CD14-positive monocyte (primary cell): ENCODE measurements at regions not wholly inside any gene's neighbourhood (a gene's known extent, or its start where the extent isn't known, plus 50 kb on each side); places are given as distances from the start of the nearest gene placed in this dataset.

Experiments
- DNase-seq, 3 donors: peaks; one replicate each; pipeline ENCODE4 v3.0.0-alpha.2; 2011 to 2022
- H2AFZ ChIP-seq: 2 replicates; pipeline ENCODE4 v1.6.0; 2012; ENCODE audit warnings: mild to moderate bottlenecking, low read depth, low read length, inconsistent platforms; ENCODE audit not compliant: insufficient read depth, poor library complexity, severe bottlenecking
- H3K27ac ChIP-seq, 2 donors: 1 replicate in 1 of 2; 2 replicates in 1 of 2; pipeline ENCODE4 v1.5.1; 2012 to 2013; ENCODE audit warnings: low read length in 2 of 2, control low read depth in 1 of 2, inconsistent platforms in 1 of 2, low read depth in 1 of 2, mild to moderate bottlenecking in 1 of 2
- H3K27me3 ChIP-seq, 2 donors: one replicate each; pipeline versions ENCODE4 v1.6.0 to v1.6.1; 2011 to 2013; ENCODE audit warnings: low read length in 2 of 2; ENCODE audit not compliant: control insufficient read depth in 2 of 2, insufficient read depth in 2 of 2
- H3K36me3 ChIP-seq, 2 donors: replicated peaks in 1 of 2; 1 replicate in 1 of 2; 2 replicates in 1 of 2; pipeline versions ENCODE4 v1.5.1 to v1.6.1; 2012 to 2013; ENCODE audit warnings: low read length in 2 of 2, control low read depth in 1 of 2, inconsistent platforms in 1 of 2, mild to moderate bottlenecking in 1 of 2; ENCODE audit not compliant: insufficient read depth in 2 of 2, control insufficient read depth in 1 of 2
- H3K4me1 ChIP-seq, 2 donors: 1 replicate in 1 of 2; 2 replicates in 1 of 2; pipeline versions ENCODE4 v1.5.1 to v1.6.1; 2012 to 2013; ENCODE audit warnings: low read length in 2 of 2, control low read depth in 1 of 2, inconsistent platforms in 1 of 2, mild to moderate bottlenecking in 1 of 2, moderate library complexity in 1 of 2; ENCODE audit not compliant: insufficient read depth in 2 of 2, control insufficient read depth in 1 of 2
- H3K4me2 ChIP-seq: replicated peaks from 2 replicates; pipeline ENCODE3; 2012; ENCODE audit warnings: low read length, moderate library complexity, mild to moderate bottlenecking; ENCODE audit not compliant: poor library complexity, severe bottlenecking; ENCODE audit errors: extremely low read depth
- H3K4me3 ChIP-seq, 3 experiments: fragments of 200-600 bp in 1 of 3; sonication (generic) in 1 of 3; replicated peaks in 1 of 3; 1 replicate in 2 of 3; 2 replicates in 1 of 3; pipeline ENCODE4 v1.5.1; 2011 to 2013; ENCODE audit warnings: low read length in 3 of 3, mild to moderate bottlenecking in 3 of 3, control low read depth in 2 of 3, low read depth in 2 of 3, inconsistent platforms in 1 of 3, moderate library complexity in 1 of 3
- H3K79me2 ChIP-seq: 2 replicates; pipeline ENCODE4 v1.6.0; 2012; ENCODE audit warnings: mild to moderate bottlenecking, control low read depth, inconsistent platforms, low read length, moderate library complexity; ENCODE audit not compliant: insufficient read depth
- H3K9ac ChIP-seq: 2 replicates; pipeline ENCODE4 v1.6.0; 2017; ENCODE audit warnings: low read length, mild to moderate bottlenecking; ENCODE audit not compliant: insufficient read depth, poor library complexity, severe bottlenecking
- H3K9me3 ChIP-seq, 2 donors: replicated peaks in 1 of 2; 1 replicate in 1 of 2; 2 replicates in 1 of 2; pipeline versions ENCODE4 v1.5.1 to v1.6.1; 2012 to 2013; ENCODE audit warnings: low read length in 2 of 2, control low read depth in 1 of 2; ENCODE audit not compliant: control insufficient read depth in 1 of 2, insufficient read depth in 1 of 2
- H4K20me1 ChIP-seq: 2 replicates; pipeline ENCODE4 v1.6.0; 2012; ENCODE audit warnings: mild to moderate bottlenecking, low read length, control low read depth, moderate library complexity; ENCODE audit not compliant: insufficient read depth
- H3K27ac Mint-ChIP-seq, 7 donors: one replicate each; pipeline ENCODE4 v1.8.0; 2020; ENCODE audit warnings: mild to moderate bottlenecking in 7 of 7, mixed read lengths in 7 of 7, moderate library complexity in 6 of 7, inconsistent platforms in 2 of 7
- H3K27me3 Mint-ChIP-seq, 3 donors: one replicate each; pipeline ENCODE4 v1.8.0; 2021 to 2022; ENCODE audit warnings: low read depth in 3 of 3, mild to moderate bottlenecking in 3 of 3, mixed read lengths in 3 of 3, moderate library complexity in 3 of 3, inconsistent platforms in 1 of 3
- H3K36me3 Mint-ChIP-seq, 2 donors: one replicate each; pipeline ENCODE4 v1.8.0; 2020; ENCODE audit warnings: mixed read lengths in 2 of 2, inconsistent platforms in 1 of 2, mild to moderate bottlenecking in 1 of 2
- H3K4me1 Mint-ChIP-seq: one replicate; pipeline ENCODE4 v1.8.0; 2020; ENCODE audit warnings: mild to moderate bottlenecking, mixed read lengths
- H3K4me3 Mint-ChIP-seq, 2 donors: one replicate each; pipeline ENCODE4 v1.8.0; 2020; ENCODE audit warnings: mild to moderate bottlenecking in 2 of 2, mixed read lengths in 2 of 2, moderate library complexity in 1 of 2
- H3K9me3 Mint-ChIP-seq, 7 donors: one replicate each; pipeline ENCODE4 v1.8.0; 2020 to 2022; ENCODE audit warnings: mixed read lengths in 7 of 7, mild to moderate bottlenecking in 6 of 7, moderate library complexity in 6 of 7, inconsistent platforms in 2 of 7
- WGBS: methylation state at CpG from one replicate; pipeline ENCODE4 v1.1.5; 2013; ENCODE audit warnings: missing lambda C conversion rate; ENCODE audit not compliant: insufficient coverage; 5-methylcytosine and 5-hydroxymethylcytosine counted together
- intact Hi-C, 2 donors: fragments of 100-400 bp; cut with micrococcal nuclease; formaldehyde crosslinking; loops; one replicate each; pipeline versions ENCODE4 v1.15.0 to v1.15.1; 2023
- TF ChIP-seq, protein P1 (sequence below): fragments of 200-600 bp; IDR thresholded peaks from one replicate; pipeline ENCODE4 v1.8.0; 2022; ENCODE audit warnings: antibody characterized with exemption, mild to moderate bottlenecking

- H4K20me1 ChIP-seq, result no peaks in the 10 kb centered on the region
- H3K36me3 ChIP-seq, result no peaks in the 10 kb centered on the region
- no peak overlapping the region for H3K4me2 ChIP-seq
- no peaks in the 10 kb centered on the region for H3K4me1 Mint-ChIP-seq
- 100% methylated on average over 1 of the region's 2 CpGs for WGBS
- H3K4me3 ChIP-seq, result no peak overlapping the region
- no peaks in the 10 kb centered on the region for H3K79me2 ChIP-seq
- no peak overlapping the region for H3K4me3 Mint-ChIP-seq
- intact Hi-C loops, result no loop called here
- no peak overlapping the region for H3K9ac ChIP-seq
- H3K27me3 ChIP-seq, result peaks cover 0 to 3% of the 10 kb centered on the region in 2 donors
- H3K9me3 ChIP-seq, result peaks cover 0 to 8% of the 10 kb centered on the region in 2 donors
- no peak overlapping the region for H3K27ac ChIP-seq
- H2AFZ ChIP-seq, result no peak overlapping the region
- no peaks in the 10 kb centered on the region for H3K4me1 ChIP-seq
- TF ChIP-seq, protein P1, sequence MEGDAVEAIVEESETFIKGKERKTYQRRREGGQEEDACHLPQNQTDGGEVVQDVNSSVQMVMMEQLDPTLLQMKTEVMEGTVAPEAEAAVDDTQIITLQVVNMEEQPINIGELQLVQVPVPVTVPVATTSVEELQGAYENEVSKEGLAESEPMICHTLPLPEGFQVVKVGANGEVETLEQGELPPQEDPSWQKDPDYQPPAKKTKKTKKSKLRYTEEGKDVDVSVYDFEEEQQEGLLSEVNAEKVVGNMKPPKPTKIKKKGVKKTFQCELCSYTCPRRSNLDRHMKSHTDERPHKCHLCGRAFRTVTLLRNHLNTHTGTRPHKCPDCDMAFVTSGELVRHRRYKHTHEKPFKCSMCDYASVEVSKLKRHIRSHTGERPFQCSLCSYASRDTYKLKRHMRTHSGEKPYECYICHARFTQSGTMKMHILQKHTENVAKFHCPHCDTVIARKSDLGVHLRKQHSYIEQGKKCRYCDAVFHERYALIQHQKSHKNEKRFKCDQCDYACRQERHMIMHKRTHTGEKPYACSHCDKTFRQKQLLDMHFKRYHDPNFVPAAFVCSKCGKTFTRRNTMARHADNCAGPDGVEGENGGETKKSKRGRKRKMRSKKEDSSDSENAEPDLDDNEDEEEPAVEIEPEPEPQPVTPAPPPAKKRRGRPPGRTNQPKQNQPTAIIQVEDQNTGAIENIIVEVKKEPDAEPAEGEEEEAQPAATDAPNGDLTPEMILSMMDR, result no peak
- H3K36me3 Mint-ChIP-seq, result no peaks in the 10 kb centered on the region
- no peak overlapping the region for H3K27ac Mint-ChIP-seq
- peaks cover 6 to 16% (median 9%) of the 10 kb centered on the region in 7 donors for H3K9me3 Mint-ChIP-seq
- peaks cover 5 to 10% (median 9%) of the 10 kb centered on the region in 3 donors for H3K27me3 Mint-ChIP-seq
- no peak for DNase-seq
Observed at GRCh38 chr9:109834855-109835254, 54.9 kb downstream of the PALM2AKAP2 start.

DNA sequence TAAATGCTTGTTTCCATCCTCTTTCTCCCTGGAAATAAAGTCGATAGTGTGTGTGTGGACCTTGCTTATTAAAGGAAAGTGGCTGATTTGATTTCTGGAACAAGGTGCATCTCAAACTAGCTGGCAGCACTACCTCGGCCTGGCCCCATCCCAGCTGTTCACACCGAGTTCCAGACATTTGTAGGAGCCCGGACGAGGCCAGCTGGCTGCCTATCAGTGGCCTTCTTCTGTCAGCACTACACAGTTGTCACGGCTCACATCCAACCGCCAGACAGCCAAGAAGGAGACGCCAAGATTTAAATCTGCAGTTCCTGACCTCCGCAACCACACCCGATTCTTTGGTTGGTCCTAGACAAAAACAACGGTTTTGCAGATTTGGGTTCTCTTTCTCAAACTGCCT lies 63.6 kb downstream of the PALM2AKAP2 start:
- Histone ChIP-seq H3K36me3 (no peaks in the 10 kb centered on the region), H2AFZ (no peak overlapping the region), H3K4me3 (no peak overlapping the region), H3K9ac (no peak overlapping the region), H3K27ac (no peak overlapping the region), H3K4me2 (no peak overlapping the region), H3K9me3 (no peaks in the 10 kb centered on the region), H4K20me1 (no peaks in the 10 kb centered on the region), H3K4me1 (no peaks in the 10 kb centered on the region), H3K27me3 (peaks cover 0 to 2% of the 10 kb centered on the region in 2 donors), H3K79me2 (no peaks in the 10 kb centered on the region)
- intact Hi-C loops, result no loop called here
- 93% methylated on average over 10 of the region's 11 CpGs for WGBS
- no peak for DNase-seq
- TF ChIP-seq, protein P1, result no peak
- H3K9me3 Mint-ChIP-seq, result peaks cover 0 to 2% (median 0%) of the 10 kb centered on the region in 7 donors
- no peak overlapping the region for H3K27ac Mint-ChIP-seq
- H3K27me3 Mint-ChIP-seq, result peaks cover 5 to 15% (median 6%) of the 10 kb centered on the region in 3 donors
- no peaks in the 10 kb centered on the region for H3K36me3 Mint-ChIP-seq
- no peaks in the 10 kb centered on the region for H3K4me1 Mint-ChIP-seq
- H3K4me3 Mint-ChIP-seq, result no peak overlapping the region
